Pons (tissue), 1 donor: ENCODE measurements at regions not wholly inside any gene's neighbourhood (a gene's known extent, or its start where the extent isn't known, plus 50 kb on each side); places are given as distances from the start of the nearest gene placed in this dataset.
"Not testable (repeated sequence)": the region's sequence is repeated elsewhere in the genome, so short reads cannot be mapped to it uniquely, and the experiment has no call there.

Experiments used
- DNase-seq: peaks from one replicate; pipeline ENCODE4 v3.0.0-alpha.2; 2016; ENCODE audit warnings: low spot score

DNA sequence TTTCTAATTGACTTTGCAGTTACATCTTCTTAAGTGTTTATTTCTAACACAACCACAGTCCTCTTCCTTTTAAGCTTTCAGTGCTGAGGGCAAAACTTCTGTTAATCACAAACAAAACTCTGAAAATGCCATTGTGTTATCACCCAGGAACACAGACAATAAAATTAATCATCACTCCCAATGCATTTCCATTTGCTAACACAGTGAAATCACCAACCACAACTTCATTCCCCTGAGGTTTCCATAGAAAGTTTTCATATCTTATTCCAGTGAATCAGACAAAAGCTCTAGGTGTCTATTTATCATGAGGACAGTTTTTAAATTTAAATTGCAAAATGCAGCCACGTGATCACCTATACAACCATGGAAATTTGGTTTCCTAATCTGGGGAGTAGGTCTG lies 516.2 kb upstream of the TSPY4 start:
- DNase-seq, result no peak

DNA sequence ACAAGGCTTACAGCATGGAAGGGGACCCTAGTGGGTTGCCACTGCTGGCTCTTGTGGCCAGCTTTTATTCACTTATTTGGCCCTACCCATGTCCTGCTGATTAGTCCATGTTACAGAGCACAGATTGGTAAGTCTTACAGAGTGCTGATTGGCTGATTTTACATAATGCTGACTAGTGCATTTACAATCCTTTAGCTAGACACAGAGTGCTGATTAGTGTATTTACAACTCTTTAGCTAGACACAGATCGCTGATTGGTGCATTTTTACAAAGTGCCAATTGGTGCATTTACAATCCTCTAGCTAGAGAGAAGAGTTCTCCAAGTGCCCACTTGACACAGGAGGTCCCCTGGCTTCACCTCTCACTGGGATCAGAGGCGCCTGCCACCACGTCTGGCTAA lies 485.0 kb upstream of the TSPY4 start:
- no peak for DNase-seq

DNA sequence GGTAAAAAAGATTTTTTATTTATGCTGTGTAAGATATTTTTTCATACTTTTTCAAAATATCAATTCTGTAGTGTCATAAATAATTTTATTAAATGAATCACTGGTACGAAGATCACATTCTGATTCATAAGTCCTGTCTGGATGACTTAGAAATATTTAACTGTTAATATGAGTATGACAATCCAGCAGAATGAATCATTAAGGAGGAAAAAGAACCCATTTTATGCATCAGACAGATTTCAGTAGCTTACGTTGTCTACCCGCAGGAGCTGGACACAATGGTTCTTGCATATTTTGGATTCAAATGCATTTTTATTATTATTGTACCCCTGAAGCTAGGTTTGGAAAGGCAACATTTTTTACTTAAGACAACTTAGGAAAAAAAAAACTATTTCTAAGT lies 448.9 kb upstream of the TSPY4 start:
- no peak for DNase-seq

DNA sequence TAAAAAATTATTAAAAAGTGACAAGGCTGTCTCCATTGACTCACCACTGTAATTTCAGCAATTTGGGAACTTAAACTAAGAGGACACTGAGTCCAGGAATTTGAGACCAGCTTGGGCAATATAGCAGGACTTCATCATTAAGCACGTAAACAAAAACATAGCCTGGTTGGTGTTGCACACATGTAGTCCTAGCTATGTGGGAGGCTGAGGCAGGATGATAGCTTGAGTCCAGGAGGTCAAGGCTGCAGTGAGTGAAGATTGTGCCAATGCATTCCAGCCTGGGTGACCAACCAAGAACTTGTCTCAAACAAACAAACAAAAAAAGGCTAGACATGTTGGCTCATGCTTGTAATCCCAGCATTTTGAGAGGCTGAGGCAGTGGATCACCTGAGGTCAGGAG lies 439.4 kb upstream of the TSPY4 start:
- DNase-seq, result no peak

DNA sequence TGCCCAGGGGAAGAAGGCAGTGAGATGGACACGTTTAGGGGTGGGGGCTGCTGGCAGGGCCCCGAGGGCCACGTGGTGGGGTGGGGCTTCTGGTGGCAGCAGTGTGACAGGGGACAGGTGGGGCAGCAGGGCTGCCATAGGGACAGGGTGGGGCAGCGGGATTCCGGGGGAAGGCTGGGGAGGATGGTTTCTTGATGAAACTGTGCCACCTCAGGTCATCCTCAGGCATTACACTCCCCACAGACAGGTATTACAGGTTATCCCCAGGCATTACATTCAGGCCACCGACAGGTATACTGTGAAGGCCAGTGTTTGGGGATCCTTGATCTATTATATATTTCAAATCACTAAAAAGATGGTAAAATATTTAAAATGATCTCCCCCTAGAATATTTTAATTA lies 432.1 kb upstream of the TSPY4 start:
- no peak for DNase-seq

DNA sequence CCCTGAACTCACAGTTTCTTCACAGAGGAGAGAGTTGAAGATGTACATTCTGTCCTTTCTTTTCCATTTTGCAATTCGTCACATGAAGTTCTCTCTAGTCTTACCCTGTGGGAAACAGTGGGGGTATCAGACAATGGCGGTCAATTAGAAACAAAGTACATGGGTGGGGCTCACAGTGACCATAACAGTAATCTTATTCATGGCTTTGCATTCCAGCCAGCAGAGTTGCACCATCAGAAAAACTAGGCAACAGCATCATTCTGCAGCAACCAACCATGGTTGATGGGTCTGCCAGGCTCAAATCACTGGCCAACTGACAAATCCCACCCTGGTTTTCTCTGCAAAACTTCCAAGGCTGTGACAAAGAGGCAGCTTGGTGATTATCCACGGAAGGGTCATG lies 414.7 kb upstream of the TSPY4 start:
- not testable (repeated sequence) for DNase-seq
